Urothelium cell line (cell line): ENCODE measurements at regions not wholly inside any gene's neighbourhood (a gene's known extent, or its start where the extent isn't known, plus 50 kb on each side); places are given as distances from the start of the nearest gene placed in this dataset.
"Not testable (repeated sequence)": the region's sequence is repeated elsewhere in the genome, so short reads cannot be mapped to it uniquely, and the experiment has no call there.

Experiments used
- DNase-seq: peaks from one replicate; pipeline ENCODE4 v3.0.0; 2011; ENCODE audit warnings: low spot score, mixed read lengths
- FAIRE-seq: peaks from 2 replicates; lab custom pipeline; 2011; peaks lifted over from hg19 to GRCh38; lab: Jason Lieb, UNC

GRCh38 chrX:45842207-45842925, 641.7 kb upstream of the DIPK2B start:
- no peak for FAIRE-seq
- no peak for DNase-seq

GRCh38 chrX:45840411-45840950, 639.8 kb upstream of the DIPK2B start:
- FAIRE-seq (no peak), DNase-seq (no peak)

- DNase-seq (no peak), FAIRE-seq (no peak)
Observed at GRCh38 chrX:45830343-45830742, 629.7 kb upstream of the DIPK2B start.

GRCh38 chrX:45824471-45824870, 623.8 kb upstream of the DIPK2B start:
- DNase-seq (peak; percentile 89), FAIRE-seq (no peak)

GRCh38 chrX:45823536-45823935, 622.9 kb upstream of the DIPK2B start:
- no peak for FAIRE-seq
- DNase-seq: no peak

- DNase-seq (no peak), FAIRE-seq (no peak)
Observed at GRCh38 chrX:45822124-45822523, 621.4 kb upstream of the DIPK2B start.

GRCh38 chrX:45818913-45819312, 618.2 kb upstream of the DIPK2B start:
- DNase-seq (no peak), FAIRE-seq (no peak)

- FAIRE-seq (no peak), DNase-seq (no peak)
Observed at GRCh38 chrX:45815441-45815840, 614.8 kb upstream of the DIPK2B start.

- FAIRE-seq: no peak
- no peak for DNase-seq
Observed at GRCh38 chrX:45811326-45811725, 610.6 kb upstream of the DIPK2B start.

GRCh38 chrX:45807572-45808425, 607.1 kb upstream of the DIPK2B start:
- DNase-seq: peak; percentile 35
- FAIRE-seq: no peak

- no peak for FAIRE-seq
- peak; percentile 27 for DNase-seq
Observed at GRCh38 chrX:45806410-45807121, 605.9 kb upstream of the DIPK2B start.

- no peak for FAIRE-seq
Observed at GRCh38 chrX:45804276-45804675, 603.6 kb upstream of the DIPK2B start.

GRCh38 chrX:45803383-45803921, 602.8 kb upstream of the DIPK2B start:
- FAIRE-seq: no peak
- peak; percentile 36 for DNase-seq

More at GRCh38 chrX:45804276-45804675, 603.6 kb upstream of the DIPK2B start:
- DNase-seq: no peak

- no peak for FAIRE-seq
- no peak for DNase-seq
Observed at GRCh38 chrX:45801554-45801953, 600.9 kb upstream of the DIPK2B start.

- not testable (repeated sequence) for DNase-seq, FAIRE-seq
Observed at GRCh38 chrX:45800746-45801453, 600.2 kb upstream of the DIPK2B start.

- FAIRE-seq (no peak), DNase-seq (no peak)
Observed at GRCh38 chrX:45799576-45799975, 598.9 kb upstream of the DIPK2B start.

GRCh38 chrX:45795546-45795945, 594.9 kb upstream of the DIPK2B start:
- DNase-seq (no peak), FAIRE-seq (no peak)

GRCh38 chrX:45794995-45795337, 594.3 kb upstream of the DIPK2B start:
- DNase-seq: no peak
- no peak for FAIRE-seq

GRCh38 chrX:45794323-45794994, 593.8 kb upstream of the DIPK2B start:
- no peak for FAIRE-seq
- no peak for DNase-seq

- DNase-seq: no peak
- no peak for FAIRE-seq
Observed at GRCh38 chrX:45788941-45789348, 588.3 kb upstream of the DIPK2B start.
